Coronary artery (tissue), 2 donors: ENCODE measurements at regions not wholly inside any gene's neighbourhood (a gene's known extent, or its start where the extent isn't known, plus 50 kb on each side); places are given as distances from the start of the nearest gene placed in this dataset.

Source experiments
- DNase-seq: peaks from one replicate; pipeline ENCODE4 v3.0.0-alpha.2; 2017; ENCODE audit warnings: low spot score
- H3K27ac ChIP-seq, 2 donors: fragments of 200-600 bp; sonication (generic); one replicate each; pipeline ENCODE4 v1.5.1; 2016 to 2019
- H3K4me3 ChIP-seq: fragments of 200-600 bp; sonication (generic); 2 replicates; pipeline ENCODE4 v1.5.1; 2016; ENCODE audit warnings: mild to moderate bottlenecking, moderate library complexity
- CTCF ChIP-seq: fragments of 200-600 bp; sonication (generic); IDR thresholded peaks from one replicate; pipeline ENCODE4 v1.5.1; 2019; ENCODE audit warnings: antibody characterized with exemption

DNA sequence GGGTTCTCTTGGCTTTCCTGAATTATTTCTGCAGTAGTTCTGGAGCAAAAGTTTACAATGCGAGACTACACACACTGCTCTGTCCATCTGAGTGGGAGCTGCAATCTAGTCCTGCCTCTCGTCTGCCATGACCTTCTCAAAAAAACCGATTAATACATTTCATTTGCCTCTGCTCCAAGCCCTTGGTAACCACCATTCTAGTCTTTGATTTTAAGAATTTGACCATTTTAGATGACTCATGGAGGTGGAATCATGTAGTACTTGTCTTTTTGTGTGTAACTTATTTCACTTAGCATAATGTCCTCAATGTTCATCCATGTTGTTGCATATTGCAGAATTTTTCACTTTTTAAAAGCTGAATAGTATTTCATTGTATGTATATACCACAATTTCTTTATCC, 356.9 kb downstream of the SV2B start:
- Histone ChIP-seq H3K27ac (no peak overlapping the region), H3K4me3 (no peak overlapping the region)
- TF ChIP-seq CTCF: no peak
- no peak for DNase-seq

DNA sequence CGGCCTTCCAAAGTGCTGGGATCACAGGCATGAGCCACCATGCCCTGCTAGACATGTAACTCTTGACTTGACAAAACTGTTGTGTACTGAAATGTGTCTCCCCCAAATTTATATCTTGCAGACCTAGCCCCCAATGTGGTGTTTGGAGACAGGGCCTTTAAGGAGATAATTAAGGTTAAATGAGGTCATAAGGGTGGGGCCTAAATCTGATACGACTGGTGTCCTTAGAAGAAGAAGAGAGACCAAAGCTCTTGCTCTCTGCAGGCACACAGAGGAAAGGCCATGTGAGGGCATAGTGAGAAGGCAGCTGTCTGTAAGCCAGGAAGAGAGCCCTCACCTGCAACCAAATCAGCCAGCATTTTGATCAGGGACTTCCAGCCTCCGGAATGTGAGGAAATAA, 361.3 kb downstream of the SV2B start:
- DNase-seq: no peak
- H3K4me3 ChIP-seq: no peak overlapping the region
- H3K27ac ChIP-seq: no peak overlapping the region
- no peak for TF ChIP-seq CTCF

DNA sequence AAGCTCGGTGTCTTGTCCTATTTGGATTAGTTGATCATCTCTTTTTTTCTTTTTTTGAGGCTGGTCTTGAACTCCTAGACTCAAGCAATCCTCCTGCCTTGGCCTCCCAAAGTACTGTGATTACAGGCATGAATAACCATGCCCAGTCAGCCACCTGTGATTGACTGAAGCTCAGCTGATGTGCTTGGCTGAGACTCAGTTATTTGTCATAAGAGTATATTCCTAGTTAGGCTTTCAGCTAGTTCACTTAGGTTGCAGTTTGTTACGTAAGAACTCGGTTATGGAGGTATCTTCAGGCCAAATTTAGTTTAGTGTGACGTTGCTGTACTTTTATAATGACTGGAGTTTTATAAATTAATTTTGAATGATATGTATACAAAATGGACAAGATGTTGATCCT, 365.0 kb downstream of the SV2B start:
- TF ChIP-seq CTCF: no peak
- DNase-seq: no peak
- H3K4me3 ChIP-seq: no peak overlapping the region
- no peak overlapping the region for H3K27ac ChIP-seq

DNA sequence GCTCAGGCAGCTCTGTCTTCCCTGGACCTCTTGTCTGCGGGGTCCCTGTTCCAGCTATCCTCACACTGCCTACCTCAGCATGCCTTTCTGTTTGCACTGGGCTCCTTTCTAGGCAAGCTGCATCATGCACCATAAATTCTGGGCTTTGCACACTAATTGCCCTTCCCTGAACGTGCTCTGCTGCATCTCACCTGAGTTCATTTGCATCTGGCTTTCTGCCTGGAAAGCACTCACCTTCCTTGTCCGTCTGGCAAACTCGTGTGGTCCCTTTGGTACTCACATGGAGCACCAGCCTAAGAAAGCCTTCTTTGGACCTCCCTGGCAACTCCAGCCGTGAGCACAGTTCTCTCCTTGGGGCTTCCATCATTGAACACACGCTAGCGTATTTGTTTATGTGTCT, 365.6 kb downstream of the SV2B start:
- no peak overlapping the region for H3K4me3 ChIP-seq
- TF ChIP-seq CTCF: no peak
- no peak overlapping the region for H3K27ac ChIP-seq
- no peak for DNase-seq

DNA sequence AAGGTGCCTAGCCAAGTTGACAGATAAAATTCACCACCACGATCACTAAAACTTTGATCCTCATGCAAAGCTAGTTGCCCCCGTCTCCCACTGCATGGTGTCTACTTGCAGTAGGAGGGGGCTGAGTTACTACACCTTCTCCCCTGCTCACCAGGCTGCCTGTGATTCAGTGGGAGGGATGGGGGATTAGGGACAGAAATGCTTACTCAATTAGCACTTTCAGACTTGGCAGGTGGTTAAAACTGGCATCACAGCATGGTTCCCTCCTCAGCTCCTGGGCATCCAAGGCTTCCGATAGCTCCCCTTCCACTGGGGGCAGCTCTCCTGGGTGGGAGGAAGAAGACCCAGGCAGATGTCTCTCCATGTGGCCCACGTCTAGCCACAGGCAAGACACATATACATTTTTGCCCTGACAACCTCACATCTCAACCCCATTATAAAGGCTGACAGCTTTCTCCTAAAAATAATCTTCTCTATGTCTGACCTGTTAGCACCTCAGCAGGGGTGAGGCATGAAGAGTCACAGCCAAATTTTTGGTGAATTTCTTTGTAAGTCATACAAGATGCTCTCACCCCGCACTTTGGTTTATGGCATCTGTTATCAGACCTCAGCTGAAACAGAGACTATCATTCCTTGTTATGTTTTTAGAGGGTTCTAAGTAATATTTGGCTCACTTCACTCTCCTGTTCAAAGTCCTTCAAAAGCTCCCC, 369.0 kb downstream of the SV2B start:
- Histone ChIP-seq H3K27ac (no peak overlapping the region), H3K4me3 (no peak overlapping the region)
- no peak for DNase-seq
- no peak for TF ChIP-seq CTCF

DNA sequence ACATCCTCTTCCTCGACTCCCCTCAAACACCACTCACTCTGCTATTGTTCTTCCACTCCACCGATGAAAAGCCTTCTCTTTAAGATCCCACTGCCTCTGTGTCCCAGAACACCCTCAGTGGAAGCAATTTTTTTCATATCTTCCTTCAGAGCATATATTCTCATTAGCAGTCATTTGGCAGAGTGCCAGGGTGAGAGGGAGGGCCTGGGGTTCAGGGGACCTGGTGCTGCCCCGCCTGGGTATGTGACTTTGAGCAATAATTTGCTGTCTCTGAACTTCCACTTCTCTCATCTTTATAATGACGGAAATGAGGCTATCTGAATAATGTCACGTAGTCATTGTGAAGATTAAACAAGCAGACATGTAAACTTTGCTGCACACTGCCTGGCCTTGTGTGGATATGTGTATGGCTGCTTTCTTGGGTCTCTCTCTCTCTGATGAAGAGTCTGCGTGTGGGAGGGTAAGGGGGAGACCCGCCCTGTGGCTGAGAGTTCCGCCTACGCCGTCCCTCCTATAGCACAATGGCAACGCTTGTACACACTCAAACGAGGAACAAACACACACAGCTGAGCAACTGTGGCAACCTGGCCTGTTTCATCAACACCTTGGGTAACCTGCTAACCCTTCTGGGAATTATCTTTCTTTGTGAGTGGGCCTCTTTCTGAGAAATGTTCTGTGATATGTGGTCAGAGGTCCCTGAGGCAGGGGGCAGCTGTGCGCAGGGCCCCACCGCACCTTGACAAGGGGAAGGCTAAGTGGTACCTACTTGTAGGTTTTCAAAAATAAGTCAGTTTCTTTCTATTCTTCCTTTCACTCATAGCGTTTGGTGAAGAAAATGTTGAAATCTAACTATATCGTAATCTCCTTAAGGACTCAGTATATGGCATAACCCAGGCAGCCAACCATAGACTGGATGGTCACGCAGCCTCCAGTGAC, 369.8 kb downstream of the SV2B start:
- H3K27ac ChIP-seq: no peak overlapping the region
- TF ChIP-seq CTCF: no peak
- DNase-seq: no peak

More for the DNA sequence above, 369.8 kb downstream of the SV2B start:
- no peak overlapping the region for H3K4me3 ChIP-seq
